HepG2 (cell line): ENCODE measurements at regions not wholly inside any gene's neighbourhood (a gene's known extent, or its start where the extent isn't known, plus 50 kb on each side); places are given as distances from the start of the nearest gene placed in this dataset.

Experiments used
- ATAC-seq: fragments of 200-7000 bp; cut with Tn5 transposase; 3 replicates; pipeline ENCODE4 v1.9.1; 2020; ENCODE audit warnings: mild to moderate bottlenecking, moderate library complexity
- BruUV-seq: library from RNA; stranded (reverse); fragments of 400-500 nt; replicated peaks from 2 replicates; lab custom pipeline; 2021; lab: Mats Ljungman, UMichigan
- CTCF ChIA-PET: fragments of 300-600 bp; formaldehyde crosslinking; extraction: SDS; loops from one replicate; lab custom pipeline; 2021; ENCODE audit warnings: low total read pairs, inconsistent platforms, low intra/inter-chr PET ratio; lab: Yijun Ruan, JAX
- POLR2A ChIA-PET: fragments of 350-600 bp; sonication (Branson Sonifier 250); formaldehyde crosslinking; loops from one replicate; lab custom pipeline; 2020; ENCODE audit warnings: antibody characterized with exemption, inconsistent platforms; lab: Yijun Ruan, JAX
- DNase-seq: peaks from one replicate; pipeline ENCODE4 v3.0.0-alpha.2; 2015; ENCODE audit warnings: low spot score
- FAIRE-seq: peaks from 3 replicates; lab custom pipeline; 2011; peaks lifted over from hg19 to GRCh38; lab: Jason Lieb, UNC
- H2AFZ ChIP-seq: one replicate; pipeline ENCODE4 v1.6.1; 2011; ENCODE audit warnings: low read length, inconsistent platforms
- H3K27ac ChIP-seq: fragments of 300-600 bp; 3 replicates; pipeline ENCODE4 v1.8.0; 2011; ENCODE audit warnings: mixed run types, mild to moderate bottlenecking, mixed read lengths, low read length, inconsistent platforms; ENCODE audit not compliant: insufficient read depth; ENCODE audit errors: extremely low read length
- H3K27me3 ChIP-seq, 2 experiments: fragments of 200-600 bp in 1 of 2; 2 replicates in 1 of 2; 3 replicates in 1 of 2; pipeline versions ENCODE4 v1.6.0 to v1.8.0; 2011; ENCODE audit warnings: low read length in 2 of 2, mild to moderate bottlenecking in 2 of 2, moderate library complexity in 2 of 2, inconsistent platforms in 1 of 2; ENCODE audit not compliant: insufficient read depth in 2 of 2, control insufficient read depth in 1 of 2
- H3K36me3 ChIP-seq, 2 experiments: fragments of 200-600 bp in 1 of 2; replicated peaks in 1 of 2; 2 replicates in 1 of 2; 3 replicates in 1 of 2; pipeline versions ENCODE4 v1.5.1 to v1.8.0; 2011; ENCODE audit warnings: low read length in 2 of 2, inconsistent platforms in 1 of 2; ENCODE audit not compliant: insufficient read depth in 2 of 2, control insufficient read depth in 1 of 2
- H3K4me1 ChIP-seq: 2 replicates; pipeline ENCODE4 v1.5.1; 2012; ENCODE audit warnings: low read length, inconsistent platforms; ENCODE audit not compliant: insufficient read depth
- H3K4me2 ChIP-seq: 2 replicates; pipeline ENCODE4 v1.6.0; 2011; ENCODE audit warnings: low read depth, low read length, inconsistent platforms
- H3K4me3 ChIP-seq, 3 experiments: fragments of 200-600 bp in 1 of 3; sonication (generic), shearing (Covaris generic) in 1 of 3; replicated peaks in 1 of 3; 2 replicates each; pipeline ENCODE4 v1.5.1; 2011 to 2016; ENCODE audit warnings: low read length in 3 of 3, inconsistent platforms in 2 of 3, low read depth in 2 of 3, mild to moderate bottlenecking in 2 of 3, control low read depth in 1 of 3, mixed read lengths in 1 of 3; ENCODE audit not compliant: insufficient read depth in 1 of 3
- H3K79me2 ChIP-seq: one replicate; pipeline ENCODE4 v1.6.1; 2011; ENCODE audit warnings: low read length, inconsistent platforms; ENCODE audit not compliant: insufficient read depth
- H3K9ac ChIP-seq: 2 replicates; pipeline ENCODE4 v1.6.0; 2011; ENCODE audit warnings: mild to moderate bottlenecking, low read depth, low read length, inconsistent platforms; ENCODE audit not compliant: insufficient read depth
- H3K9me3 ChIP-seq: 2 replicates; pipeline ENCODE4 v1.5.1; 2012; ENCODE audit warnings: mild to moderate bottlenecking, low read length
- H4K20me1 ChIP-seq: 2 replicates; pipeline ENCODE4 v1.6.0; 2011; ENCODE audit warnings: inconsistent platforms, mild to moderate bottlenecking, low read length, moderate library complexity; ENCODE audit not compliant: insufficient read depth
- EED ChIP-seq: sonication (generic); formaldehyde crosslinking; IDR thresholded peaks from 2 replicates; pipeline ENCODE4 v1.5.0; 2020; ENCODE audit warnings: mild to moderate bottlenecking, missing genetic modification reagents
- ELF1 ChIP-seq: sonication (generic); formaldehyde crosslinking; IDR thresholded peaks from 2 replicates; pipeline ENCODE4 v1.4.0; 2020; ENCODE audit warnings: missing genetic modification reagents
- HNF4G ChIP-seq, 2 experiments: sonication (generic) in 1 of 2; formaldehyde crosslinking in 1 of 2; IDR thresholded peaks; 2 replicates each; pipeline versions ENCODE4 v1.4.0 to v1.6.1; 2011 to 2020; ENCODE audit warnings: borderline replicate concordance in 2 of 2, low read depth in 2 of 2, mild to moderate bottlenecking in 2 of 2, low read length in 1 of 2, missing genetic modification reagents in 1 of 2, moderate library complexity in 1 of 2
- KDM2A ChIP-seq: sonication (generic); formaldehyde crosslinking; IDR thresholded peaks from 2 replicates; pipeline ENCODE4 v1.4.0; 2020; ENCODE audit warnings: low read depth, missing genetic modification reagents, borderline replicate concordance
- KLF16 ChIP-seq, 2 experiments: sonication (generic) in 1 of 2; formaldehyde crosslinking in 1 of 2; IDR thresholded peaks; 2 replicates each; pipeline versions ENCODE4 v1.6.1 to v1.8.0; 2016 to 2023; ENCODE audit warnings: missing genetic modification reagents in 2 of 2, missing compliant biosample characterization in 1 of 2
- MAZ ChIP-seq, 2 experiments: sonication (generic) in 1 of 2; formaldehyde crosslinking in 1 of 2; IDR thresholded peaks; 2 replicates each; pipeline versions ENCODE4 v1.5.0 to v1.6.1; 2012 to 2020; ENCODE audit warnings: low read depth in 2 of 2, mild to moderate bottlenecking in 2 of 2, borderline replicate concordance in 1 of 2, improper control_type of control experiment in 1 of 2, low read length in 1 of 2, missing genetic modification reagents in 1 of 2, moderate library complexity in 1 of 2
- NFE2L2 ChIP-seq: fragments of 150-350 bp; IDR thresholded peaks from 2 replicates; pipeline ENCODE4 v1.6.1; 2014; ENCODE audit warnings: low read length
- PAF1 ChIP-seq: IDR thresholded peaks from 2 replicates; pipeline ENCODE4 v1.6.1; 2016; ENCODE audit warnings: missing genetic modification reagents, missing compliant biosample characterization
- PAX8 ChIP-seq: sonication (generic); formaldehyde crosslinking; IDR thresholded peaks from 2 replicates; pipeline ENCODE4 v1.8.0; 2022; ENCODE audit warnings: mild to moderate bottlenecking, missing genetic modification reagents, borderline replicate concordance
- POGZ ChIP-seq: sonication (generic); formaldehyde crosslinking; IDR thresholded peaks from 2 replicates; pipeline ENCODE4 v1.4.0; 2020; ENCODE audit warnings: mild to moderate bottlenecking, missing genetic modification reagents
- SMAD1 ChIP-seq: sonication (generic); formaldehyde crosslinking; IDR thresholded peaks from 2 replicates; pipeline ENCODE4 v1.4.0; 2020; ENCODE audit warnings: missing genetic modification reagents, low read depth, mild to moderate bottlenecking, borderline replicate concordance
- SNRNP70 ChIP-seq: fragments of 200-400 bp; formaldehyde crosslinking; IDR thresholded peaks from 2 replicates; pipeline ENCODE4 v1.6.1; 2017; ENCODE audit warnings: mild to moderate bottlenecking, low read depth, low read length, moderate library complexity
- TCF12 ChIP-seq, 2 experiments: fragments of 450-650 bp in 1 of 2; sonication (generic) in 1 of 2; formaldehyde crosslinking in 1 of 2; IDR thresholded peaks; 2 replicates each; pipeline versions ENCODE4 v1.6.1 to v1.8.0; 2017 to 2022; ENCODE audit warnings: antibody characterized with exemption in 1 of 2, mild to moderate bottlenecking in 1 of 2, missing genetic modification reagents in 1 of 2, moderate library complexity in 1 of 2
- TCF7 ChIP-seq: sonication (generic); IDR thresholded peaks from 2 replicates; pipeline ENCODE4 v1.6.1; 2016; ENCODE audit warnings: antibody characterized with exemption, low read depth
- ZNF251 ChIP-seq: sonication (generic); formaldehyde crosslinking; IDR thresholded peaks from 2 replicates; pipeline ENCODE4 v1.9.0; 2021; ENCODE audit warnings: mild to moderate bottlenecking, missing genetic modification reagents
- ZNF674 ChIP-seq: sonication (generic); formaldehyde crosslinking; IDR thresholded peaks from 2 replicates; pipeline ENCODE4 v1.5.0; 2020; ENCODE audit warnings: low read depth, mild to moderate bottlenecking, missing genetic modification reagents
- ZNF891 ChIP-seq: sonication (generic); formaldehyde crosslinking; IDR thresholded peaks from 2 replicates; pipeline ENCODE4 v1.5.0; 2020; ENCODE audit warnings: mild to moderate bottlenecking, missing genetic modification reagents
- WGBS: methylation state at CpG from one replicate; pipeline ENCODE4 v1.1.6; 2017; ENCODE audit warnings: low lambda C conversion rate; 5-methylcytosine and 5-hydroxymethylcytosine counted together
- in situ Hi-C: cut with HindIII; loops from 2 replicates; pipeline ENCODE4 v1.10.0; 2017; ENCODE audit warnings: low pct_unique_long_range_greater_than_20kb; ENCODE audit not compliant: extremely low pct_ligation_motif_present
- intact Hi-C: fragments of 100-400 bp; cut with micrococcal nuclease; formaldehyde crosslinking; loops from one replicate; pipeline ENCODE4 v1.10.0; 2022; ENCODE audit not compliant: unreplicated experiment
- TF ChIP-seq, protein P1 (sequence below): sonication (generic); formaldehyde crosslinking; IDR thresholded peaks from 2 replicates; pipeline ENCODE4 v1.4.0; 2020; ENCODE audit warnings: missing genetic modification reagents
- TF ChIP-seq, protein P2 (sequence below): sonication (generic); formaldehyde crosslinking; IDR thresholded peaks from 2 replicates; pipeline ENCODE4 v1.5.0; 2020; ENCODE audit warnings: mild to moderate bottlenecking, missing genetic modification reagents

DNA sequence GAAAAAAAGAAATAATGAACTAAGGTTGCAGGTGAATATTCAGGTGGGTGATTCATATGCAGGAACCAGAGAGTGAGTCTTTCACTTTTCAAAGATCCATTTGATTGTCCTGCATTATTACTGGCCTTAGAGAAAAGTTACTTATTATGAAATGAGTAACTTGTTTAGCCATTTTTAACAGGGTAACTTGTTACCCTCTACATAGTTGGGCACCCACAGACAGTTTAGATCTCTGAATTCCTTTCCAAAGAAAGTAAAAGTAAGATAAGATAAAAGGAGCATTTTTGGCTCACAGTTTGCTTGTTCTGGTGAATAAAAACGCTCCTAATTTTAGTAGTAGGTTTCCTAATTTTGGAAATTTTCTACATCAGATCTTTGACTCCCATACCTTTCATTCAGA is 54.1 kb upstream of the DAB2 start:
- FAIRE-seq (no peak), DNase-seq (no peak), ATAC-seq (no peak)
- Histone ChIP-seq H2AFZ (no peak overlapping the region), H3K79me2 (no peaks in the 10 kb centered on the region), H3K27me3 (no peaks in the 10 kb centered on the region), H3K9ac (no peak overlapping the region), H3K27ac (no peak overlapping the region), H3K4me2 (no peak overlapping the region), H3K4me1 (no peaks in the 10 kb centered on the region), H4K20me1 (no peaks in the 10 kb centered on the region), H3K9me3 (no peaks in the 10 kb centered on the region), H3K36me3 (no peaks in the 10 kb centered on the region), H3K4me3 (no peak overlapping the region)
- in situ Hi-C loops: no loop called here
- no TSS peak for BruUV-seq
- CTCF ChIA-PET: no interaction called here
- POLR2A ChIA-PET: no interaction called here
- TF ChIP-seq EED (CRISPR knock-in tag): no peak
- TF ChIP-seq POGZ (CRISPR knock-in tag): no peak
- TF ChIP-seq ZNF891: no peak
- no peak for TF ChIP-seq KDM2A (CRISPR knock-in tag)
- TF ChIP-seq HNF4G (IDR thresholded peaks at IDR 0.05; ENCODE audit: borderline replicate concordance, low read depth, low read length): no peak
- no peak for TF ChIP-seq HNF4G (CRISPR knock-in tag; IDR thresholded peaks at IDR 0.05; ENCODE audit: borderline replicate concordance, low read depth)
- TF ChIP-seq ZNF674 (CRISPR knock-in tag): no peak
- TF ChIP-seq SNRNP70: no peak
- no peak for TF ChIP-seq ELF1 (CRISPR knock-in tag)
- no peak for TF ChIP-seq TCF7
- no peak for TF ChIP-seq MAZ (IDR thresholded peaks at IDR 0.05; ENCODE audit: borderline replicate concordance, low read depth, low read length)
- no peak for TF ChIP-seq MAZ (CRISPR knock-in tag; IDR thresholded peaks at IDR 0.05; ENCODE audit: low read depth)
- no peak for TF ChIP-seq PAF1 (CRISPR knock-in tag)
- no peak for TF ChIP-seq SMAD1 (CRISPR knock-in tag)
- TF ChIP-seq TCF12 (IDR thresholded peaks at IDR 0.05): no peak
- TF ChIP-seq TCF12 (CRISPR knock-in tag; IDR thresholded peaks at IDR 0.05): no peak
- no peak for TF ChIP-seq KLF16 (CRISPR knock-in tag; IDR thresholded peaks at IDR 0.05)
- TF ChIP-seq, protein P1, sequence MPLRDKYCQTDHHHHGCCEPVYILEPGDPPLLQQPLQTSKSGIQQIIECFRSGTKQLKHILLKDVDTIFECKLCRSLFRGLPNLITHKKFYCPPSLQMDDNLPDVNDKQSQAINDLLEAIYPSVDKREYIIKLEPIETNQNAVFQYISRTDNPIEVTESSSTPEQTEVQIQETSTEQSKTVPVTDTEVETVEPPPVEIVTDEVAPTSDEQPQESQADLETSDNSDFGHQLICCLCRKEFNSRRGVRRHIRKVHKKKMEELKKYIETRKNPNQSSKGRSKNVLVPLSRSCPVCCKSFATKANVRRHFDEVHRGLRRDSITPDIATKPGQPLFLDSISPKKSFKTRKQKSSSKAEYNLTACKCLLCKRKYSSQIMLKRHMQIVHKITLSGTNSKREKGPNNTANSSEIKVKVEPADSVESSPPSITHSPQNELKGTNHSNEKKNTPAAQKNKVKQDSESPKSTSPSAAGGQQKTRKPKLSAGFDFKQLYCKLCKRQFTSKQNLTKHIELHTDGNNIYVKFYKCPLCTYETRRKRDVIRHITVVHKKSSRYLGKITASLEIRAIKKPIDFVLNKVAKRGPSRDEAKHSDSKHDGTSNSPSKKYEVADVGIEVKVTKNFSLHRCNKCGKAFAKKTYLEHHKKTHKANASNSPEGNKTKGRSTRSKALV: no peak
- TF ChIP-seq PAX8 (CRISPR knock-in tag): no peak
- TF ChIP-seq, protein P2, sequence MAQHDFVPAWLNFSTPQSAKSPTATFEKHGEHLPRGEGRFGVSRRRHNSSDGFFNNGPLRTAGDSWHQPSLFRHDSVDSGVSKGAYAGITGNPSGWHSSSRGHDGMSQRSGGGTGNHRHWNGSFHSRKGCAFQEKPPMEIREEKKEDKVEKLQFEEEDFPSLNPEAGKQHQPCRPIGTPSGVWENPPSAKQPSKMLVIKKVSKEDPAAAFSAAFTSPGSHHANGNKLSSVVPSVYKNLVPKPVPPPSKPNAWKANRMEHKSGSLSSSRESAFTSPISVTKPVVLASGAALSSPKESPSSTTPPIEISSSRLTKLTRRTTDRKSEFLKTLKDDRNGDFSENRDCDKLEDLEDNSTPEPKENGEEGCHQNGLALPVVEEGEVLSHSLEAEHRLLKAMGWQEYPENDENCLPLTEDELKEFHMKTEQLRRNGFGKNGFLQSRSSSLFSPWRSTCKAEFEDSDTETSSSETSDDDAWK: no peak
- TF ChIP-seq ZNF251: no peak
- no peak for TF ChIP-seq NFE2L2
- WGBS: 7% methylated on average over 1 of the region's 1 CpG
- intact Hi-C loops: no loop called here
